ENCODE measurements at regions not wholly inside any gene's neighbourhood (a gene's known extent, or its start where the extent isn't known, plus 50 kb on each side); places are given as distances from the start of the nearest gene placed in this dataset.

GRCh38 chr9:107933097-107933496, 443.5 kb upstream of the KLF4 start:
- Histone ChIP-seq H3K27me3 (no peaks in the 10 kb centered on the region), H3K27ac (no peak overlapping the region), H3K4me1 (ENCODE audit: insufficient read depth) (no peaks in the 10 kb centered on the region), H3K4me3 (no peak overlapping the region), H3K9me3 (no peaks in the 10 kb centered on the region), H3K36me3 (no peaks in the 10 kb centered on the region)
- no peak for DNase-seq
- intact Hi-C loops (cut with DNase I), result no loop called here
- TF ChIP-seq POLR2A (IDR thresholded peaks at IDR 0.05) (no peak), CTCF (IDR thresholded peaks at IDR 0.05) (no peak), EP300 (IDR thresholded peaks at IDR 0.05) (no peak)
- WGBS, 3 donors, result 53 to 66% (median 55%) methylated on average over 5 of the region's 5 CpGs

GRCh38 chr9:107932601-107933000, 443.0 kb upstream of the KLF4 start:
- H3K9me3 ChIP-seq, result no peaks in the 10 kb centered on the region
- H3K4me3 ChIP-seq, result no peak overlapping the region
- H3K4me1 ChIP-seq (ENCODE audit: insufficient read depth), result no peaks in the 10 kb centered on the region
- no peaks in the 10 kb centered on the region for H3K27me3 ChIP-seq
- intact Hi-C loops (cut with DNase I), result no loop called here
- 14 to 25% (median 15%) methylated on average over 2 of the region's 2 CpGs for WGBS, 3 donors
- no peak overlapping the region for H3K27ac ChIP-seq
- no peak for TF ChIP-seq POLR2A (IDR thresholded peaks at IDR 0.05)
- no peak for TF ChIP-seq EP300 (IDR thresholded peaks at IDR 0.05)
- no peak for TF ChIP-seq CTCF (IDR thresholded peaks at IDR 0.05)
- no peak for DNase-seq
- no peaks in the 10 kb centered on the region for H3K36me3 ChIP-seq

GRCh38 chr9:107932046-107932445, 442.5 kb upstream of the KLF4 start:
- no peak for DNase-seq
- no peaks in the 10 kb centered on the region for H3K27me3 ChIP-seq
- H3K4me3 ChIP-seq, result no peak overlapping the region
- no peaks in the 10 kb centered on the region for H3K9me3 ChIP-seq
- no peaks in the 10 kb centered on the region for H3K4me1 ChIP-seq (ENCODE audit: insufficient read depth)
- intact Hi-C loops (cut with DNase I), result no loop called here
- TF ChIP-seq POLR2A (IDR thresholded peaks at IDR 0.05) (no peak), CTCF (IDR thresholded peaks at IDR 0.05) (no peak), EP300 (IDR thresholded peaks at IDR 0.05) (no peak)
- no peaks in the 10 kb centered on the region for H3K36me3 ChIP-seq
- H3K27ac ChIP-seq, result no peak overlapping the region
- WGBS, 3 donors, result 73 to 92% (median 85%) methylated on average over 1 of the region's 1 CpG

GRCh38 chr9:107931071-107931715, 441.6 kb upstream of the KLF4 start:
- WGBS, 3 donors, result 81 to 88% (median 83%) methylated on average over 8 of the region's 8 CpGs
- H3K27ac ChIP-seq, result no peak overlapping the region

More at GRCh38 chr9:107931071-107931715, 441.6 kb upstream of the KLF4 start:
- intact Hi-C loops (cut with DNase I), result no loop called here
- H3K4me3 ChIP-seq, result no peak overlapping the region
- no peak for DNase-seq
- no peaks in the 10 kb centered on the region for H3K36me3 ChIP-seq
- TF ChIP-seq CTCF (IDR thresholded peaks at IDR 0.05) (no peak), EP300 (IDR thresholded peaks at IDR 0.05) (no peak), POLR2A (IDR thresholded peaks at IDR 0.05) (no peak)
- H3K9me3 ChIP-seq, result no peaks in the 10 kb centered on the region
- no peaks in the 10 kb centered on the region for H3K27me3 ChIP-seq
- H3K4me1 ChIP-seq (ENCODE audit: insufficient read depth), result no peaks in the 10 kb centered on the region
